NCI-H748 treated with DMSO at 0.1 percent for 48 hours (cell line): ENCODE measurements at regions not wholly inside any gene's neighbourhood (a gene's known extent, or its start where the extent isn't known, plus 50 kb on each side); places are given as distances from the start of the nearest gene placed in this dataset.
"Not testable (repeated sequence)": the region's sequence is repeated elsewhere in the genome, so short reads cannot be mapped to it uniquely, and the experiment has no call there.

Source experiments
- DNase-seq: peaks from one replicate; lab custom pipeline; 2025; lab: John Stamatoyannopoulos, UW

DNA sequence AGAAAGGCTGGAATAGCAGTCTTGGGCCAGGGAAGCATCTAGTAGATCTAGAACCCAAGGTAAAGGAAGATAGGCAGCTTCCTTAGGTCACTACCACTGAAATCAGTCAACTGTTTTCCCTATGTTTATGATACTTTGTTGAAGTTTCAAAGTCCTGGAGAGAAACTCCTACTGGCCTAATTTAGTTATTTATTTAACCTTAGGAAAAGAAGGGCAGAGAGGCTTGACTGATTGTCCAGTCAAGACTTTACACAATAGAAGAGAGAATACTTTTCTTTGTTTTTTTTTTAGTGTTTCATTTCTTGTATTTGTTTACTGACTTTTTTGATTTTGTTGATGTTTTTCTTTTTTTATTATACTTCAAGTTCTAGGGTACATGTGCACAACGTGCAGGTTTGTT lies 138.9 kb upstream of the PHYHIPL start:
- no peak for DNase-seq

DNA sequence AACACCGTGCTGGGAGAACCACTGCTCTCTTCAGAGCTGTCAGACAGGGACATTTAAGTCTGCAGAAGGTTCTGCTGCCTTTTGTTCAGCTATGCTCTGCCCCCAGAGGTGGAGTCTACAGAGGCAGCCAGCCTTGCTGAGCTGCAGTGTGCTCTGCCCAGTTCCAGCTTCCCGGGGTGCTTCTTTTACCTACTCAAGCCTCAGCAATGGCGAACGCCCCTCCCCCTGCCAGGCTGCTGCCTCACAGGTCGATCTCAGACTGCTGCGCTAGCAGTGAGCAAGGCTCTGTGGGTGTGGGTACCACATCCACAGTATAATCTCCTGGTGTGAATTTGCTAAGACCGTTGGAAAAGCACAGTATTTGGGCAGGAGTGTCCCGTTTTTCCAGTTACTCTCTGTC lies 133.1 kb upstream of the PHYHIPL start:
- DNase-seq = not testable (repeated sequence)

DNA sequence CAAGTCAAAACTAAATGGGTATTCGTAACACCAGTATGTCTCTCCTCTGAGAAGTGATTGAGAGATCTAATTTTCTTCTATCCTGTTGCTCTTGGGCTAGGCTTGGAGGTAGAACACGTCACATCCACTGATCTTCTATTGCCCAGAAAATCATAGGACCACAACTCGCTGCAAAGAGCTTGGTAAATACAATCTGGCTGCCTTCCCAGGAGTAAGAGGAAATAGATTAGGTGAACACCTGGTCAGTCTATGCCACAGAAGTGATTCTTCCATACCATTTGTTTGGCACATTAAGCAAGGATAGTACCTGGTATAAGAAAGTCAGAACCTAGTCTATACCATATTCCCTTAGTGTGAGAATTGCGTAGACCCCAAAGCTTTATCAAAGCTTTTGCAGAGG lies 129.3 kb upstream of the PHYHIPL start:
- no peak for DNase-seq

DNA sequence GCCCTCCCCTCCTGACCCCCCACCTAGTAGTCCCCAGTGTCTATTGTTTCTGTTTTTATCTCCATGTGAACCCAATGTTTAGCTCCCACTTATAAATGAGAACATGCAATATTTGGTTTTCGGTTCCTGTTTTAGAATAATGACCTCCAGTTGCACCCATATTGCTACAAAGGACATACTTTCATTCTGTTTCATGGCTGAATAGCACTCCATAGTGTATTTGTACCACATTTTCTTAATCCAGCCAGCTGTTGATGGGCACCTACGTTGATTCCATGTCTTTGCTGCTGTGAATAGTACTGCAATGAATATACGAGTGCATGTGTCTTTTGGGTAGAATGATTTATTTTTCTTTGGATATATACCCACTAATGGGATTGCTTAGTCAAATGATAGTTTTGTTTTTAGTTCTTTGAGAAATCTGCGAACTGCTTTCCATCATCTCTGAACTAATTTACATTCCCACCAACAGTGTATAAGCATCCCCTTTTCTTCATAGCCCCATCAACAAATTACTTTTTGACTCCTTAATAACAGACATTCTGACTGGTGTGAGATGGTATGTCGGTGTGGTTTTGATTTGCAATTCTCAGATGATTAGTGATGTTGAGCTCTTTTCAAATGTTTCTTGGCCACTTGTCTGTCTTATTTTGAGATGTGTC lies 128.4 kb upstream of the PHYHIPL start:
- no peak for DNase-seq

DNA sequence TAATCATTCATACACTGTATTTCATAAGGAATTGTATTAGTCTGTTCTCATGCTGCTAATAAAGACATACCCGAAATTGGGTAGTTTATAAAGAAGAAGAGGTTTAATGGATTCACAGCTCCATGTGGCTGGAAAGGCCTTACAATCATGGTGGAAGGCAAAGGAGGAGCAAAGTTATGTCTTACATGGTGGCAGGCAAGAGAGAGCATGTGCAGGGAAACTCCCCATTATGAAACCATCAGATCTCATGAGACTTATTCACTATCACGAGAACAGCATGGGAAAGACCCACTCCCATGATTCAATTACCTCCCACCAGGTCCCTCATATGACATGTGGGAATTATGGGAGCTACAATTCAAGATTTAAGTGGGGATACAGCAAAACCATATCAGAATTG lies 122.9 kb upstream of the PHYHIPL start:
- not testable (repeated sequence) for DNase-seq

DNA sequence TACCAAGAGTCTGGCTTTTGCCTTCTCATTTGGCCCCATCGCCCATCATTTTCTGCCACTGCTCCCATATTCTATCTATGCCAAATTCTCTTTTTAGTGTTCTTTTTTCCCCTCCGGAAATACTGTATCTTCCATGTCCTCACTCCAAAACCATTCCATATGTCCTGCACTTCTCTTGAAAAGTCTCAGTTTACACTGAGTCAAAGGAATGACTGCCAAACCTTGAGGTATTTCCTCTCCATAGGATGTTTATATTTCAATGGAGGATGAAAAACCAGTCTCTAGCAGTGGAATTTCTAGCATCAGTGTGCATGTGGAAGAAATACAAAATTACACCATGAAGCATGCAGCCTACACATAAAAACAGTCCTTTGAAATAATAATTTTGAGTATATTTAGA lies 121.4 kb upstream of the PHYHIPL start:
- DNase-seq = no peak

DNA sequence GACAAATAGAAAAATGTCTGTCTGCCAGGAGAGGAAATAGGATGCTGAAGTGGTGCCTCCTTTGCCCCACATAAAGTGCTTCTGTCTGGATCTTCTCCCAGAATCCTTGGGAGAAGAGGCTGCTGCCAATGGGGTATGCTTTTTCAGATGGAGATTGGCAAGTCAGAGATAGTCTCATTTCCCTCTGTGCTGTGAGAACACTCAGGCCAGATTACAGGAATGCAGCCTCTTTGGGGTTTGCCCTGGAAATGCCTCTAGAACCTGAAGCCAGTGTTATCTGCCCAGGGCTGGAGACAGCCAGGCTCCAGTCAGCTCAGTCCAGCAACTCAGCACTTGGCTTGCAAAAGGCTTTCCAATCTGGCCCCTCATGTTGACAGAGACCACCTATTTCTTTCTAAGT lies 119.1 kb upstream of the PHYHIPL start:
- no peak for DNase-seq

DNA sequence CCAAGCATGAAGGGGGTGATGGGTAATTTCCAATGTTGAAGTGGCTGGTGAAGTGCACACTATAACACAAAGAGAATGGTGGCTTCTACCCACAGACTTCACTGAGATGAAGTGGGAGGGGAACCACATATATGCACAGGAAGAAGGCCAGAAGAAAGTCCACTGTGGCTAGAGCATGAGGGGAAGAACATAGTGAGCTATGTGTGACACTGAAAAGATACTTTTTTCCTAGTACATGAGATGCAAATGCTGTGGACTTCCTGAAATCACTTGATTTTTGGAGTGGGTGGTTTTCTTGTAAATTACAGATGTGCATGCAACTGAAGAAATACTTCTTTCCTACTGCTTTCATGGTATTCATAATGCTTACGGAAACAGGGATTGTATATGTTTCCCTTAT lies 115.6 kb upstream of the PHYHIPL start:
- DNase-seq = no peak

DNA sequence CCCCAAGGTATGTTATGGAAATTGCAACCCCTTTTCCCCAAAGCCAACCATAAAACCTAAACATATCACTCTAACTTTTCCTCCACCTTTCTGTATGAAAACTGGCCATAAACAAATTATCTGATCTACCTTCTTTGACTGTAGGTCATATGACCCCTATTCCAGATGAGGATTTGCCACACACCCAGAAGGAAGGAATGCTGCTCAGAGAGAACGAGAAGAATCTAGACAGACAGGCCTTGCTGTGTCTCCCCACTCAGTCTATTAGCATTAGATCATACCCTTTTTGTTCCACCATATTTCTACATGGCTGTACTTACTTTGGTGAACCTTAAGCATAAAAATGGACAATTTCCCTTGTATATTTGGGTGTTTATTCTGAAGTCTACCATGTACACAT lies 113.0 kb upstream of the PHYHIPL start:
- DNase-seq = no peak

DNA sequence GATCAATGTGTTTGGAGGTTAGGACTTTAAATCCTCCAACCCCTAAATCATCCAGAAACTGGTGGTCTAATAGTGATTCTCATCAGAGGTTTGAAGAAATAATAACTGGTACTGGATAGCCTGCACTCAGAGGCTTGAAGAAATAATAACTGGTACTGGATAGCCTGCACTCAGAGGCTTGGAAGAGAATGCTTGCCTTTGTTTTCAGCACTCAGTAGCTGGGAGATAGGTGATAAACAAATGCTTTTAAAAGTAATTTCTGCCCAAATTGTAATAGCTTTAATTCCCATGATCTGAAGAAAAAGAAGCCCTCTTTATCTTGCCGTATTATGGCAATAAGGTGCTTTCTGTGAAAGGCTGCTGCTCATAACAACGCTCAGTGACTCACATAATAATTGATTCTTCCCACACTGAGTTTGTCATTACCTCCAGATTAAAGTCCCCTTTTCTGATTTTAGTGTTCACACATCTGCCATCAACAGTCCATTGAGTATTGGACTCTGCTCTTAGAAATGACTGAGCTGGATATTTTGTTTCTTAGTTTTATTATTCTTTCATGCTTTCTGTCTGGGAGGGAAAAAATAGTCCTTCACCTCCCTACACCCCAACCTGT lies 112.3 kb upstream of the PHYHIPL start:
- no peak for DNase-seq

DNA sequence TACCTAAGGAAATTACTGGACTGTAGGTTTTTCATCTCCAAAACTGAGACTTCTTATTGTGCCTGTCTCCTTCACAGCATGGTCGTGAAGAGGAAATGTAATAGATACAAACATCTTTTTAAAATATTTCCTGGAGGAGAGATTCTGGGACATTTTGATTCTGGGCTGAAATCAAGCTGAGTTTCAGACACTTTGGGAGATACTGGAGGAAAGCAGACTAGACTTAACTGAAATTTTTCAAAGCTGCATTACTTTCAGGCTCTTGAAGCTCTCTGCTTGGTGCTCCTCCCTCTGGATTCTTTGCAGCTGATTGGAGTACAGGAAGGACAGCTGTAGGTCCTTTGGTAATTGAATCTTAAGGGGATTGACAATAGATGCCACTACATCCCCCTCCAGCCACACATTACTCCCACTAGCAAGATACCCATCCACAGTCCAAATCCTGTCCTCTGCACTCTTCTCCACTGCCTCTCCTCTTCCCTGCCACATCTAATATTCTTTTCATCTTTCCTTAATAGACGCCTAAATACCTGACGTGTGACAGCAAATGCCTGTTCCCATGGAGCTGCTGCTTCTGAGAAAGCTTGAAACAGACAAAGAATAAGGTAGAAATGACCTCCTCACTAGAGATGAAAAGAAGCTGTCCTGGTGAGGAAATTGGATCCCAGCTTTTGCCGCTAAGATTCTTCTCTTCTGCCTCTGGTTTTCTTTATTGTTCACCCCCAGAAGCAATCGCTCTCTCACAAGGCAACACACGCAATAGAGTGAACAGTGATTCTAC lies 111.5 kb upstream of the PHYHIPL start:
- no peak for DNase-seq

DNA sequence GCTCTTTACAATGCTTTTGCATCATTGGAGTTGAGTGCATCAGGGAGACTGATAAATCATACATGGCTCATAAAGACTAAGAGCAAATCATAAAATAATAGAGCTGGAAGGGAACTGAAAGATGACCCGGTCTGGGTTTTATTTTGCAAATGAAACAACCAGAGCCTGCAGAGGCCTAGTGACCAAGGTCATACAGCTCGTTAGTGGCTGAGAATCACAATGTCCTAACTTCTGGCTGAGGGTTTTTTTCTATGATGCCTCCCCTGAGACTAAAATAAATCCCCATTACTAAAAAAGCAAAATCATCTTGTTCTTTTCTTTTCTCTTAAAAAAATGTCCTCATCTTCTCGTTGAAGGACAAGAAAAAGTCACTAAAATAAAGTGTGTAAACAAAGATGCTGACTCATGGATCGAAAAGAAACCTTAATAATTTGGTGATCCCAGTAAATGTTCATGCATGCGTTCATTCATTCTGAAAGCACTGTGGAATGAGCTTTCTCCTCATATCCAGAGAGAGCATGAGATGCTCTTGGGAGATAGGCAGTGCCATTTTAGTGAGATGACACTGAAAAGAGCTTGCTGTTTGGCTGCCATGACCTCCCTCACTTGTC lies 107.8 kb upstream of the PHYHIPL start:
- DNase-seq = no peak

DNA sequence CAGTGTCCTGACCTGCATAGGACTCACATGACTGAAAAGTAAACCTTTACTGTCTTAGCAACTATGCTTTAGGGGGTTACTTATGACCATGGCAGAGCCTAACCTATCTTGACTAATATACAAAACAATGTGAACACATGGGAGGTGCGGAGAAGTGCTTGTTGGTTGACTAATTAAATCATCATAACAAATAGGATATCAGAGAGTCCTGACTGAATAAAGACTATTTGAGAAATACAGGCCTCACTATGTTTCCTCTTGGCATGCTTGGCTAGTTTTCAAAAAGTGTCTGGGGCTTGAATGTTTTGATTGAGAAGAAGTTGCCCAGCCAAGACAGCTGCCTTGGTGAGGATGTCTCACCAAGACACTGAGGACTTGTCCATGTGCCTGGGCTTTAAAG lies 104.4 kb upstream of the PHYHIPL start:
- DNase-seq = no peak

DNA sequence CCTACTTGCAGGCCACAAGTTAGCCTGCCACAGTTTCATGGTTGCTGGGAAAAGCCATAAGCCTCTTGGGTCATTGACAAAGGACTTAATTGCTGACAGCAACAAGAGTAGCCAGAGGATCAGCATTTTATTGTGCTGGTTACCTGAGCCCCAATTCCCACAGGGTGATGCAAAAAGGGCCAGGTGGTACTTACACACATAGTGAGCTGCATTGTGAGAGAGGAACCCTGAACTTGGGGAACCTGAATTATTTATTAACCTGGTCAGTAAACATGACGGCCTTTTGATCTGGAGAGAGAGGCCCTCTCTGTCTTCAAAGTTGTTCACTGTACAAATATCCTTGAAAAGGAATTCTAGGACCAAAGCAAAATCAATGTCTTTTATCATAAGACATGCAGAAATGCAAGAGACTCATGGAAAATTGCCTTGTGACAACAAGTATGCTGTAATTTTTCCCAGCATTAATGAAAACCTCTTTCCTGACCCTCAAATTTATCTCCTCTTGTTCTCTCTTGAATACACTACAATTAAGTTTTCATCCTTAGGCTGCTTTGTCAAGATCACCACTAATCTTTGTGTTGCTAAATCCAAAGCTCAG lies 102.9 kb upstream of the PHYHIPL start:
- DNase-seq = no peak

DNA sequence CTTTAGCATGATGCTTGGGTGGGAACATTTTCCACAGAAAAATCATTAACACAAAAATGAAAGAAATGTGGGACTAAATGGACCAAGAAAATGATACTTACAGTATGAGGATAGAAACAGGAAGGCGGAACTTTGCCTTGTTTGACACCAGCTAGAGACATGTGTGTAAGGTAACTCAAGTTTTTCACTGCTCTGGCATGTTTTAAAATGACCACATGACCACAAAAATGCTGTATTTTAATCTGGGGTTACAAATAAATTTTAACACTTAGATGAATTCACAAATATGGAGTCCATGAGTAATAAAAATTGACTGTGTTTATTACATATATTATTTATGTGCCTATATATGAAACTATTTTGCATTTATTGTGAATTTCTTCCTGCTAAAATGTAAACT lies 100.9 kb upstream of the PHYHIPL start:
- no peak for DNase-seq

DNA sequence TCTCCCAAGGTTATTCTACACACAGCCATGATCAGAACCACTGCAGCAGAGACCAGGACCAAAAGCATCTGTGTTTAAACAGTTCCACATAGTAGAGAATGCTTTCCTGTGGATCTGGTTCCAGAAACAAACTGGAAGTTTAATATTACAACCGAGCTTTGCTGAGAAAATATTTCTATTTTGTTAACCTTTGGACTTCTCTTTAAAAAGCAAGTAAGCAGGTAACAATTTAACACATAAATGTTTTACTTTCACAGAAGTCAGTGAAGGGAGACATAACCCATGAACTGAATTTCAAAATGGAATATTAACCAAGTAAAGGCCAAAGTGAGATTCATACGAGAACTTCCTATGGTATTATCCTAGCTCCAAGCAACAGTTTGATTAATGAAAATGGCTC lies 98.6 kb upstream of the PHYHIPL start:
- DNase-seq = no peak

DNA sequence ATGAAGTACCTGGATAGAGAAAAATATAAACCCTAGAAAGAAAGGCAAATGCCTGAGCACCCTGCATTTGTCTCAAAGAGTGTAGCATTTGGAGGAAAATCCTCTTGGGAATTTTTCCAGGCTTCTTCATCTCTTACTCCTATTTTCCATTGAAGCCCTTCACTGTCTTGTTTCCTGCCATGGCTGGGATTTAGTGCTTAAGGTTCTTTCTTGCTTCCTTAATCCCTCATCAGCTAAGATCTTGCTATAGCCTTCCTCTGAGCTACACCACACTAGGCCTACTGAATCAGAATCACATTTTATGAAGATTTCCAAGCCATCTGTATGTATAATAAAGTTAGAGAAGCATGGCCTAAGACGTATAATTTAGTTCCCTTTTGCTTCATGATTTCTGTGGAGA lies 97.5 kb upstream of the PHYHIPL start:
- DNase-seq = no peak

DNA sequence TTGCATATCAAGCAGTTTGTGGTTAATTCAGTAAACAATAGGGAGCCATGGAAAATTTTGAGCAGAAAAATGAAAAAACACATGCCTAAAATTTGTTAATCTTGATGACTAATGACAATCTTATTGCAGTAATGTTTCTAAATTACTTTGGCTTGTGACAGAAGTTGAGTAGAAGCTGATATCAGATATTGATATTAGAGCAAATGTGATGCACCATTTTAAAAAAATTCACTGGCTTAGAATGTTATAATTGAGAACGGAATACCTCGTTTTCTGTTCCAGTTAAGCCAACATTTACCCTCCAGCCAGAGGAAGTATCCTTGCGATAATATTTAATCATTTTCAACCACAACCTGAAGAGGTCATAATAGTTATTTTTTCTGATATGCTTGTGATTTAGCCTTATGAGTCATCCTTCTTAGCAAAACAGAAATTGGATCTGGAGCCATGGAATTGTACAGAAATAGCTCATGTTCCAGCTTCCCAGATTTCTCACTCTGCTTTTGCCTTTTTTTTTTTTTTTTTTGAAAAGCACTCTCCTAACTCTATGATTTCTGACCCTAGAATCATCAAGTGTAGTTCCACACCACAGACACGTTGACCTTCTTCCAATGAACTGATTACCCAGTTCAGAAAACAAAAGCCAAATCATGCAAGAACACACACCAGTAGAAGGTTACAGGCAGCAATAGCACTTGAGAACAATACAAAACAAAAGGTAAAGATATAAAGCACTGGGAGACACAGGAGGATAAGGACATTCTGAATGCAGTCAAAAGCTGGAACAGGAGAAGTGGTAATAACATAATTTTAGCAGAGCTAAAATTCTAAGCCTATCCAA lies 96.8 kb upstream of the PHYHIPL start:
- DNase-seq = no peak

DNA sequence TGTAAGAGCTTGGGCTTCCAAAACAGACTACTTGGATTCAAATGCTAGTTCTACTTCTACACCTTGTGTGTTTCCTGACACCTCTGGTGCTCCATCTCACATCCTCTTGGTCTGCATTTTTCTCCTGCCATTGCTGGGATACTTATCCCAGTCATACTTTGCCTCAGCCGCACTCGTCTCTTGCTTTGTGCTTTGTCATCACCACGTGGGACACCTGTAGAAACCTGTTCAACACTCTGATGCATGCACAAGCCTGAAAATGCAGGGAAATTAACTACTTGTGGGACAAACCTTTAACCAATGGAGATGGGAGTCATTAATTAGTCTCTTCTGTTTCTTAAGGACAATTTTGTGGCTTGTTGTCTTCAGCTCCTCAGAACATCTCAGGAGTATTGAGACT lies 94.2 kb upstream of the PHYHIPL start:
- DNase-seq = no peak

DNA sequence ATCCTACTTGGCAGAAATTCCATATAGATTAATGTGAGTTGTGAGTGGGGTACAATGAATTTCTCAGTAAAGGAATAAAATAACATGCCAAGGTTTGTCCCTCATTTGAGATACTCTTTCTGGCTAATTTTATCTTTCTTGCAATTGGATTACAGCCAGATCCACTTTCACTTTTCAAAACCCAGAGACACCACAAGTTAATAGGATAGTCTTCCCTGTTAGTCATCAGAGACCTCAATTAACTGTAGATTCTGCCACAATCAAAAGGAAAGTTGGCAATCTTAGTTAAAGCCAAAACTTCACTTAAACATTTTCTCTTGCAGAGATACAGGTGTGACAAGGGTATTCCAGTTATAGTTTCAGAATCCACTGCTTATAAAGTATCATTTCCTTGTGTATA lies 91.4 kb upstream of the PHYHIPL start:
- DNase-seq = no peak

DNA sequence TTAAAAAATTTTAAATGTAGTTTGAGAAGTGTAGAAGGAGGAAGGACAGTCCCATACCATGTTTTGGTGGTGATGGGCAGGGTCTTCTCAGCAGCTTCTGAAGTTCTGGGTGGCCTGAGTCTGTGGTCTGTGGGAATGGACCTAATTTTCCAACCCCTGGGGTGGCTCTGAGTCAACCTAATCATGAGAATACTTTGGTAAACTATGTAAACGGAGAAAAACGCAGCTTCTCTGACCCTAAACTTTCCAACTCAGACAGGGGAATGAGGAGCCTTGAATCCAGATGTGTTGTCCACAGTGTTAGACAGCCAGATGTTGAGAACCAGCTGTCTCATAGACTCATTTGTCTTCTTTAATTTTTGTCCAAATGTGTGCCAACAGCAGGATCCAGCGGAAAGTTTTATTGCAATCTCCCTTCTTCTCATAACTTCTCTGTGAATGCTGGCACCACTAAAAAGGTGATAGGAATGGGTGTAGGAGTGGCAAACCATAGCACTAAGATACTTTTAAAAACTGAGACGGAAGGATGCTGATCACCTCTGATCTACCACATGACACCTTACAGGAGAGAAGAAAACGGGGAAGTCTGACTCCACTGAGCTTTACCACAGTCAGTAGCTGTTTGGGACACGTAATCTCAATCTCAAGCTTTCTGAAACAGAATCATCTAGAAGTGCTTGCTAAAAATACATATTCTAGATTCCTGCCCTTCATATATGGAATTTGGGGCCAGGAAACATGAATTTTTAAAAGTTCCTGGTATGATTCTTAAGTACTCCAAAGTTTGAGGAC lies 90.5 kb upstream of the PHYHIPL start:
- no peak for DNase-seq
